Peyer's patch (tissue), 4 donors: ENCODE measurements at regions not wholly inside any gene's neighbourhood (a gene's known extent, or its start where the extent isn't known, plus 50 kb on each side); places are given as distances from the start of the nearest gene placed in this dataset.
"Not testable (repeated sequence)": the region's sequence is repeated elsewhere in the genome, so short reads cannot be mapped to it uniquely, and the experiment has no call there.

Experiments
- CTCF ChIP-seq, 6 experiments: fragments of 450-650 bp in 4 of 6; fragments of 200-600 bp in 2 of 6; sonication (generic) in 1 of 6; IDR thresholded peaks; one replicate each; pipeline ENCODE4 v1.5.1; 2017 to 2019; ENCODE audit warnings: antibody characterized with exemption in 6 of 6, mild to moderate bottlenecking in 3 of 6, moderate library complexity in 1 of 6
- POLR2A ChIP-seq, 2 donors: fragments of 450-650 bp; IDR thresholded peaks; one replicate each; pipeline ENCODE4 v1.5.1; 2017; ENCODE audit warnings: antibody characterized with exemption in 2 of 2, mild to moderate bottlenecking in 2 of 2, moderate library complexity in 2 of 2

- not testable (repeated sequence) for TF ChIP-seq POLR2A, CTCF (IDR thresholded peaks at IDR 0.05)
Observed at GRCh38 chr10:78345515-78345914, 311.9 kb downstream of the RPS24 start.
